ENCODE measurements at regions not wholly inside any gene's neighbourhood (a gene's known extent, or its start where the extent isn't known, plus 50 kb on each side); places are given as distances from the start of the nearest gene placed in this dataset.
A peak's percentile ranks its signal among the peaks of the same experiment; 100 is the strongest.

DNA sequence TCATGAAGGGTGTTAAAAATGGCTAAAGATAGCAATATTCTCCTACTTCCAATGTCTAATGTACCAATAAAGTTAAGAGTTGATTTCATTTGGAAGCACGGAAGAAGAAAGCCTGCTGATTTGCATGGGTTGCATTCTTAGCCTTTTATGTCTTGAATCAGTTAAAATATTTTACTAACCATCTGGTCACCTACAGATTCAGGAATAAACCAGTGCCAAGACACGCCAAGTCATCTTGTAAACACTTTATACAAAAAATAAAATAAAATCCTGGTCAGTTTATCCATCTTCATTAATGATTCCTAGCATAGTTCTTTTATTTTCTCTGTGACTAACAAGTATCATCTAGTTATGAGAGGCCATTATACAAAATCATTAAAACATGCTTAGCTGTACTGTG is 1031.6 kb upstream of the WWC1 start:
- DNase-seq (ENCODE audit: low read depth): no peak
- TF ChIP-seq, protein P1, sequence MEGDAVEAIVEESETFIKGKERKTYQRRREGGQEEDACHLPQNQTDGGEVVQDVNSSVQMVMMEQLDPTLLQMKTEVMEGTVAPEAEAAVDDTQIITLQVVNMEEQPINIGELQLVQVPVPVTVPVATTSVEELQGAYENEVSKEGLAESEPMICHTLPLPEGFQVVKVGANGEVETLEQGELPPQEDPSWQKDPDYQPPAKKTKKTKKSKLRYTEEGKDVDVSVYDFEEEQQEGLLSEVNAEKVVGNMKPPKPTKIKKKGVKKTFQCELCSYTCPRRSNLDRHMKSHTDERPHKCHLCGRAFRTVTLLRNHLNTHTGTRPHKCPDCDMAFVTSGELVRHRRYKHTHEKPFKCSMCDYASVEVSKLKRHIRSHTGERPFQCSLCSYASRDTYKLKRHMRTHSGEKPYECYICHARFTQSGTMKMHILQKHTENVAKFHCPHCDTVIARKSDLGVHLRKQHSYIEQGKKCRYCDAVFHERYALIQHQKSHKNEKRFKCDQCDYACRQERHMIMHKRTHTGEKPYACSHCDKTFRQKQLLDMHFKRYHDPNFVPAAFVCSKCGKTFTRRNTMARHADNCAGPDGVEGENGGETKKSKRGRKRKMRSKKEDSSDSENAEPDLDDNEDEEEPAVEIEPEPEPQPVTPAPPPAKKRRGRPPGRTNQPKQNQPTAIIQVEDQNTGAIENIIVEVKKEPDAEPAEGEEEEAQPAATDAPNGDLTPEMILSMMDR (IDR thresholded peaks at IDR 0.05; ENCODE audit: insufficient read depth, low read length): no peak
- no peak overlapping the region for H3K4me3 ChIP-seq (ENCODE audit: low read depth, low read length)

GRCh38 chr5:167261309-167262100 is 1029.9 kb upstream of the WWC1 start:
- peak; percentile 5 for DNase-seq (ENCODE audit: low read depth)
- no peak overlapping the region for H3K4me3 ChIP-seq (ENCODE audit: low read depth, low read length)
- TF ChIP-seq, protein P1 (IDR thresholded peaks at IDR 0.05; ENCODE audit: insufficient read depth, low read length): peak; percentile 24

DNA sequence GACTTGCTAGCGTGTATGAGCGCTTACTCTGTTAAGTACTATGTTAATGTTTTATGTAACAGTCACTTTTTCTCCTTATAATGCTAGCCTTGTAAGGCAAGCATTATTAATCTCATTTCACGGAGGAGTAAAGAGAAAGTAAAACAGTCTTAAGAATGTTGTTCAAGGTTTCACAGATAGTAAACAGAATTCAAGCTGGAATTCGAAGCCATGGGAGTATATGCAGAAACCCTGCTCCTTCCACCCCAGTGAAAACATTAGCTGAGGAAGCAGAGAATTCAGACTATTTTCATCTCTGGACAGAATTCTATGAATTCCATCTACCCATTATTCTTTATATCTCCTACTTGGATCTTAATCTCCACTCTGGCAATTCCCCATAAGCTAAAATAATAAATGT is 1028.3 kb upstream of the WWC1 start:
- no peak for DNase-seq (ENCODE audit: low read depth)
- H3K4me3 ChIP-seq (ENCODE audit: low read depth, low read length): no peak overlapping the region
- TF ChIP-seq, protein P1 (IDR thresholded peaks at IDR 0.05; ENCODE audit: insufficient read depth, low read length): no peak

GRCh38 chr5:167264348-167264747 is 1027.1 kb upstream of the WWC1 start:
- no peak for DNase-seq (ENCODE audit: low read depth)
- H3K4me3 ChIP-seq (ENCODE audit: low read depth, low read length): no peak overlapping the region
- TF ChIP-seq, protein P1 (IDR thresholded peaks at IDR 0.05; ENCODE audit: insufficient read depth, low read length): no peak

DNA sequence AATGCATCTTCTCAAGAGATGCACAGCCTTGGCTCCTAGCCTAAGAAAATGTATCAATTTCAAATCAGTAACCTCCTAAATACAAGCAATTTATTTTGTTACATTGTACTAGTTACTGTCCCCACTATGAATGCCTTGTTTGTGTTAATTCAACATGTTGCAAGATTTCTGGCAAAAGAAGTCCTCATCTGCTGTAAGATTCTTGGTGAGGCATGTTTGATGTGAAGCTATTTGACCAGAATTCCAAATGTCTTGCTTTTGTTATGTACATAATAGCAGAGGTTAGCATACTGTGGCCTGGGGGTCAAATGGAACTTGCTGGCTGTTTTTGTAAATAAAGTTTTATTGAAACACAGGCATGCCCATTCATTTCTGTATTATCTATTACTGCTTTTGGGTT is 1023.1 kb upstream of the WWC1 start:
- no peak for DNase-seq (ENCODE audit: low read depth)
- no peak overlapping the region for H3K4me3 ChIP-seq (ENCODE audit: low read depth, low read length)
- TF ChIP-seq, protein P1 (IDR thresholded peaks at IDR 0.05; ENCODE audit: insufficient read depth, low read length): no peak

GRCh38 chr5:167269146-167269545 is 1022.3 kb upstream of the WWC1 start:
- no peak for DNase-seq (ENCODE audit: low read depth)
- TF ChIP-seq, protein P1 (IDR thresholded peaks at IDR 0.05; ENCODE audit: insufficient read depth, low read length): no peak
- no peak overlapping the region for H3K4me3 ChIP-seq (ENCODE audit: low read depth, low read length)

- DNase-seq (ENCODE audit: low read depth): no peak
- H3K4me3 ChIP-seq (ENCODE audit: low read depth, low read length): no peak overlapping the region
- TF ChIP-seq, protein P1 (IDR thresholded peaks at IDR 0.05; ENCODE audit: insufficient read depth, low read length): no peak
These were observed 1020.4 kb upstream of the WWC1 start for GRCh38 chr5:167271081-167271480.
